Kidney capillary endothelial cell (primary cell): ENCODE measurements at regions not wholly inside any gene's neighbourhood (a gene's known extent, or its start where the extent isn't known, plus 50 kb on each side); places are given as distances from the start of the nearest gene placed in this dataset.
"Not testable (repeated sequence)": the region's sequence is repeated elsewhere in the genome, so short reads cannot be mapped to it uniquely, and the experiment has no call there.

Experiments used
- DNase-seq: peaks from one replicate; pipeline ENCODE4 v3.0.0-alpha.2; 2018; ENCODE audit warnings: low spot score

DNA sequence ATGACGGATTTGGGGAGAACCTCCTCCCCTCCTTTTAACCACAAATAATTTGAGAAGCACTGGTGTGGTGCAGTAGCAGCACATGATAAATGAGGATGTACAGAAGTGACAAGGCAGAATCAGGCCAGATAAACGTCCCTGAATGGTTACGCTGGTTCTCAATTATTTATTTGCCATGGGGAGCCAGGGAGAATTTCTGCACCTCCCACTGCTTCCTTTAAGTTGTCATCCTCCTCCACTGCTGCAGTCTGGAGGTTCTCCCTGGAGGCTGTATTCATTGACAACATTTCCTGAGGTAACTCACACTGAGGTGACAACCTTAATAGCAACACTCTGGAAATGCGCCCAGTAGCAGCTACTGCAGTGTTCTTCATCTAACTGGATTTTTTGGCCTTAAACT is 308.9 kb upstream of the SLITRK1 start:
- DNase-seq: no peak

DNA sequence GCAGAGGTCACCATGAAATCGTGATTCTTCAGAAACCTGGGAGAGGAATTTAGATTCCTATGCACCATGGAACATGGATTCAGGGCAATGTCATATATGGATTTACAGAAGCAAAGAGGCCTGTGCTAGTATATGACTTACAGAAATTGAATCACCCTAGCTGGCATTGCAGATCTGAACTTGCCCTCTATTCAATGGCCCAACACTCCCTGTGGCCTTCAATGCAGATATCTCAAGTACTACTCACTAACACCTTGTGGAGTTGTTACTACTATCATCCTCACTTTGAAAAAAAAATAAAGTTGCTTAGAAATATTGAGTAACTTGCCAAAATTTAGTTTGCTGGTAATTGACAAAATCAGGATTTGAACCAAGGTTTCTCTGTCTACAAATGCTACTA is 305.4 kb upstream of the SLITRK1 start:
- DNase-seq: no peak

DNA sequence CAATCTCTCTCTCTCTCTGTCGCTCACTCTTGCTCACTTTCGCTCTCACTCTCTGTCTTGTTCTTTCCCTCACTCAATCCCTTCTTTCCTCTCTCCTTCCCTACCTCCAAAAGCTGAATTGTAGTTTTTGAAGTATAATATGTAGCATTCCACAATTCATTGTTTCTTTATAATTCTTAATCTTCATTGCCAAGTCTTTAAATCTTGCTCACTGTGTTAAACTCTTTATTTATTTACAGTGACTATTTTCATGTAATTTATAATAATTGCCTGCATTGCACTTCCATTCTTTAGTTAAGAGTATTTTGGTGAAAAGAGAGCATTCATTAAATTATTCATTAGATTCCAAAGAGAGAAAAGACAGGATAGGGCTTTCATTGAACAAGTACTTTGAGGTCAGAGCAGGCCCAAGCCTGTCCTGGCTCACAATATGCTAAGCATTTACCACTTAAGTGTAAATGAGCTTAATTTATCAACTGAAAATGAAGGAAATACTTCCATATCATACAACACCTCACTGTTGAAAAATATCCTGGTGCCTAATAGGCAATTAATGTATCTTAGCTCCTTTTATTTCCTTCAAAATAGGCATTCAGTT is 257.4 kb upstream of the SLITRK1 start:
- DNase-seq: no peak

DNA sequence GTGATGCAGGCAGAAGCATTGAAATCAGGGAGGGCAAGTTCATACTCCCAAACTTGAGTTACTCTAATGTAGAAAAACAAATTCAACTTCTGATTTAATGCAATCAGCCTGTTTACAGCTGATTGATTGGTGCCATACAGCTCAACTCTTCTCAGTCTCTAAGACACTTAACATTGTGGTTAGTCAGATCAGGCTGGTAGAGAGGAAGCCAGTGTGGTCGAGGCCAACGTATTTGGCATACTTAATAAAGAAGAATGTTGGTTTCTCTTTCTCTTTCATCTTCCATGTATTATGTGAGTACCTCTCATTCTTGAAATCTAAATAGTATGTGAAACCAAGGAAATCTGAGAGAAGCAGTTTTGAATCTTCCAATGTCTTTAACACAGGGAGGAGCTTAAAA is 255.0 kb upstream of the SLITRK1 start:
- no peak for DNase-seq

DNA sequence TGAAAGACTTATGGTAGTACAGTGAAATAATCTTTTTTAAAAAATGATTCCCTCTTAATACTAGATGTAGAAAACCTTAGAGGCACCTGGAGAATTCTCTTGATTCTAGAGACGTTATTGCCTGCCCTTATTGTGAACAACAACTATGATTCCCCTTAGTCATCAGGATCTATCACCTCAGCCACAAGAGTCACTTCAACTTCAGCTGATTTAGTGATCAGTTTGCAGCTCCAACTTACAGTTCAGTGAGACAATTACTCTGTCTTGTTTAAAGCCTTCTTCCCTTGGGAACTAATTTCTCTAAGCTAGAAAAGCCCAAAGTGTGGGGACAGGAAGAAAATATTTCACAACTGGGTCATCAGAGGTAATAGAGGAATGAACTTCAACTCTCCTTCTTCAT is 254.3 kb upstream of the SLITRK1 start:
- DNase-seq: no peak

DNA sequence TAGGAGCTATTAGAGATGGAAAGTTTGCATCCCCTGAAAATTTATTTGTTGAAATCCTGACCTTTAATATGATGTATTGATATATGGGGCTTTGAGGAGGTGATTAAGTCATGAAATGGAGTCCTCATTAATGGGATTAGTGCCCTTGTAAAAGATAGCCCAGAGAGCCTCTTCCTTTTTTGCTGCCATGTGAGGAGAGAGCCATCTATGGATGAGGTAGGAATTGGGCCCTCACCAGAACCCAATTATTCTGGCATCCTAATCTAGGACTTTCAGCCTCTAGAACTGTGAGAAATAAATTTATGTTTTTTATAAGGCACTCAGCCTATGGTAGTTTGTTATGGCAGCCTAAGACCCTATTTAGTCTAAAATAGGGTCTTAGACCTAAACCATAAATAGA is 250.2 kb upstream of the SLITRK1 start:
- DNase-seq: no peak

DNA sequence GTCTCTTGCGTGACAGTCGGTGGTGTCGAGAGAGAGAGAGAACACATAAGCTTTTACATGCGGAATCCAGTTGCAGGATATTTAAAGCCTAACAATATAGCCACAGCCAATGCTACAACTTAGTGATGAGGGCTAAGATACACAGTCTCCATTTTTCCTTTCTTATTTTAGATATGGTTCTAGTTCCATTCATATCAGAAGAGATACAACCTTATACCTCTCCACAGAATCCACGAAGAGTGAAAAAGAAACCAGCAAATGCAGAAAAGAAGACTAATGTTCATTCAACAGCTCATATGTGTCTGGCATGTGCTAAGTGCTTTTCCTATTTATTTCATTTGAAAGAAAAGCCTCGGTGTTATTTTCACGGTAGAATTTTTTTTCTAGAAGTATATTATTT is 249.0 kb upstream of the SLITRK1 start:
- no peak for DNase-seq

DNA sequence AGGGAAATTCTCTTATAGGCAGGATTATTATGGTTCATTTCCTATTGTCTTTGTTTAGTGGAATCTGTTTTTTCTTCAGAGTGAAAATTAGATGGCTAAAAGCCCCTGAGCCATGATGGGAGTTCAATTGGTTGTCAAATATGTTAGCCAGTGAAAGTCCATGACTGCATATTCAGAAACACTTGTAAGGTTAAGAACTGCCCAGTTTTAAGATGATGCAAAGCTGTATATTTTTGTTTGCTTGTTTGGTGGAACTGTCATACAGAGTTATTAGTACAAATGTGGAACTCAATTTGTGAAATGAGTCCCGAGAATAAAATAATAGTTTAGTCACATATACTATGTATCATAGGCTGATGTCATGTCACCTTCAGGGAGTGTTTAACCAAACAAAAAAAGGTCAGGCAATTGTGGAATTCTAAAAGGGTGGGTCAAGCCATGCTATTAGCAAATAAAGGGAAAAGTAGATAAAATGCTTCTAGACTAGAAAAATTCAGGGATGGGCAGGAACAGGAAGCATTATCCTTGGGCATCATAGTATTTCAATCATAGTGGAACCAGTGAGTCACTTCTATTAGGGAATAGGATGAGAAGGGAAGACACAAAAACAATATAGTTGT is 248.3 kb upstream of the SLITRK1 start:
- DNase-seq: no peak

DNA sequence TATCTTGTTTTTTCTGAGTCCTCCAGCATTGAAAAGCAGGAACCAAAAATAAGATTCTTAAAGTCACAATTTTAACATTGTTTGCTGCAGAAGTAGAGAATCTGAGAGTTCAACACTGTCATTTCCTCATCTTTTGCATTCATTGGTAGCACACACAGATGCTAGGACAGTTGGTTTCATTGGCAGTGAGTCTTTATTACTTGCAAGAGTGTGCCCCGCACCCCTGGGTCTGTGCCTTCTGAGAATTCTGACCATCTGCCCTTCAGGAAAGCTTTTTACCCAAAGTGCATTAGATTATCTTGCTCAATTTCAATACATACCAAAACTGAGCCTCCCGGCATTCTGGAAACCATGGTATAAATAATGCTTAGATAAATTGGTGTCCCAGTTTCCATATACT is 247.7 kb upstream of the SLITRK1 start:
- no peak for DNase-seq

DNA sequence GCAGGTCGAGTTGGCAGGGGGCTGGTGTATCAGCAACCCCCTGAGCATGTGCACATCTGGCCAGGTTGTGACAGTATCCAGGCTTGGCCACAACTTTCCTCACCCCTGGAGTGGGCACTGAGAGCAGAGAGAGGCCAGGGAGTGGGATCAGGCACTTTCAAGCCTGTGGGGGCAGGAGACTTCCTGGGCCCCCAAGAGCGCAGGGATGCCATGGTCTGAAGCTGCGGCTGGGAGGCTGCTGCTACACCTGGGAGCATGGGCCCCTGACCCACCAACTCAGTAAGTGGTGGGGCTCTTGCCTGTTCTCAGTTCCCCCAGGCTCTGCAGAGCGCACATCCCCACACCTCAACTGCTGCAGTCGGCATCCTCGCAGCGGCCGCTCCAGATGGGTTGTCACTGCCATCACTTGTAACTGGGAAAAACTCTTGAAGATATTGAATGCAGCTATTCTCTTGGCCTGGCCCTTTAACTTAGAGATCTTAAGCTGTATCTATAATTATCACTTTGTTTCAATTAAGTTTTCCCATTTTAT is 245.4 kb upstream of the SLITRK1 start:
- DNase-seq: no peak

DNA sequence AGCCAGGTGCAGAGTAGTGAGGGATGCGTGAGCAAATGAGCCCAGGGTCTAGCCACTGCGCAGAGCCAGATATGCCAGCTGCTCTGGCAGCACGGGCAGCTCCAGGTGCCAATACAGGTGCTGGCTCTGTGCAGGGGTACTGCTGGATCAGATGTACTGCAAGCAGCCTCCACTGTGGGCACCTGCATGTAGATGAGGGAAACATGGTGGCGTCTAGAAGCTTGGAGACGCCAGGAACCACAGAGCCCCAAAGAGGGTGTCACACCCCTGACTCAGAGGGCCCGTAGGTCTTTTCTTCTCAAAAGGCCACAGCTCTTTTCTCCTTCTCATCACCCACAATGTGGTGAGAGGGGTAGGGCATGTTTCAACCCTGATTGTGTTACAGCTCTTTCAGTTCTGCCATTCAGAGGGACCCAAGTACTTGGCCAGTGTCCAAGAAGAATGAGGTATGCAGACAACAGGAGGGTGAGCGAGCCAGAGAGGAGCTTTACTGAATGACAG is 244.4 kb upstream of the SLITRK1 start:
- DNase-seq: no peak

DNA sequence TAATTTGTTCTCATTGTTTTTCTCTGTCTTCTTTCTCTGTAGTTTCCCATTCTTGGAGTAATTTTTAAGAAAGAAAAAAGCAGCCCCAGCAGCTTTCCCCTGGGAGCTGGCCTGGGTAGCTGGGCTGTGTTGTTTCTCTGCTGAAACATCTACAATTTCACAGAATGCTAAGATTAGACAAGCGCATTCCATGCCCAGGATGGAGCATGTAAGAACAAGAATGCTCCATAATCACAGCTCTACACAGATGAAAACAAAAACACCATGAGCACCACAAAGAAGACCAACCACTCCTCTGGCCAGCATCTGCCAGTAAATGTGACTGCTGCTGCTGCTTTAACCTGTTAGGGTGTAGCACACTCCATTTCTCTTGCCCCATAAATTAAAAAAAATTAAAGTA is 239.2 kb upstream of the SLITRK1 start:
- no peak for DNase-seq

DNA sequence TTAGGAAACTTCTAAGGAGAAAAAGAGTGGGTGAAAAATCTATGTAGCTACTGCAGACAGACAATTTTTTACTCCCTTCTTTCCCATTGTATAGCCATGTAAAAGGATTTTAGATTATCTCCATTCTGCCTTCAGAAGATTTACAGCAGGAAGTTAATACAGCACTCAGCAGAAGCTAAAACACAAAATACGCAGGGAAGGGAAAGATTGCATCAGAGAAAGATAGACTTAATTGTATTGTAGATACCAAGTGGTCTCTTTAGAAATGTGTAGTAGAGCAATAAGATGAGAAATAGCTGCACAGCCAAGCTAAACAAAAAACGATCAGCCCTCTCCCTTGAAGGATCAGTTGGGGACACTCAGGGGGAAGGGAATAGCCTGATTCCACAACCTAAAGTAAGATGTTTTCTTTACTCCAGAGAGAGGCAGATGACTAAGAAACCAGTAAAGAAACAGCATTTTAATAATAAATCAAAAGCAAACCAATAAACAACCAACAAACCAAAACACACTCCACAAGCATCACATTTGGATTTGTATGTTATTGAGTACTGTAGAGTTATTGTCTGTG is 236.7 kb upstream of the SLITRK1 start:
- DNase-seq: no peak

DNA sequence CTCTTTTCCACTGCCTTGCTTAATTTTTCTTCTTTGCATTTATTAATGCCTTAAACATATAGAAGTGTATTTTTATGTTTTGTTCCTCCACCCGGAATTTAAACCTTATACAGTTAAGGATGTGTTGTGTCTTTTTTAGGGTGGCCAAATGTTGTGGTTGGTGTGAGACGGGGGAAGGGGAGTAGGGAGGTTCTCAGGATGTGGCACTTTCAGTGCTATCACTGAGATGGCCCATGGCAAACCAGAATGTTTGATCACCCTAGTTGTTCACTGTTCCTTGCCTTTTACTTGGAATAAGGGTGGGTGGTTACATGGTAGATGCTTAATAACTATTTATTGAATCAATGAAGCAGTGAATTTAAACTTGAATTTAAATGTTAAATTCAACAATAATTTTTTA is 216.0 kb upstream of the SLITRK1 start:
- DNase-seq: no peak

DNA sequence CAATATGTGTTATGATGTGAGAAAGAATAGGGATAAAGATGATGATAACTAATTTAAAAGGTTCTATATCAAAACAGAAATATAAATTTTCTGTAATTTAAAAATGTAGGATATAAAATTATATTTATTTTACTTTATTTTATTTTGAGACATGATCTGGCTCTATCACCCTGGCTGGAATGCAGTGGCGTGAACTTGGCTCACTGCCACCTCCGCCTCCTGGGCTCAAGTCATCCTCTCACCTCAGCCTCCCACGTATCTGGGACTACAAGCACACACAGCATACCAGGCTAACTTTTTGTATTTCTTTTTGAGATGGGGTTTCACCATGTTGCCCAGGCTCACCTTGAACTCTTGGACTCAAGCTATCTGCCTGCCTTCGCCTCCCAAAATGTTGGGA is 214.9 kb upstream of the SLITRK1 start:
- DNase-seq: no peak

DNA sequence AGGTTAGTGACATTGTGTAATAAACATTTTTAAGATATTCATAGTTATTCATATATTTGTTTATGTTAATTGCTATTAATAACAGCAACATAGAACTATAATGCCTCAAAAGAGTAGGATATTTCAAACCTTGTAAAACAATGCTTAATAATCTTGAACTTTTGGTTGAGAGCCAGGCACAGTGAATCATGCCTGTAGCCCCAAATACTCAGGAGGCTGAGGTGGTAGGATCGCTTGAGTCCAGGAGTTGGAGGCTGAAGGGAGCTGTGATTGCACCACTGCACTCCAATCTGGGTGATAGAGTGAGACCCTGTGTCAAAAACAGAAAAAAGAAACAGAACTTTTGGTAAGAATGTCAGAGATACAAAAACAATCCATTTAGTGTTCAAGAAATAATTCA is 213.9 kb upstream of the SLITRK1 start:
- DNase-seq: no peak

DNA sequence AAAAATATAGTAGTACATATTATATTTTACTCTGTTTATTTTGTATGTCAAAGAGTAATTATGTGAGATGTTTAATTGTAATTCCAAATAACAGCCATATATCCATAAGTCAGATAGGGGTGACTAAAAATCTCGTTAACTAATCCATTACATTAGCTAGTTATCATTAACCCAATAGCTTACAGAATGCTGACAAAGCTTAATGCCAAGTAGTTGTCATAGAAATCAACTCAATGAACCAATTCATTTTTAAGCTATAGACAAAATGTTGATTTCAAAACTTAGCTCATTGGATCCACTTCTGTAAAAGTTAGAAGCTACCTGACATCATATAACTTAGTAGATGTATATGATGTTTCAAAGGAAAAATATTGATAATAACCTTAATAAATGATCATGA is 206.7 kb upstream of the SLITRK1 start:
- no peak for DNase-seq

DNA sequence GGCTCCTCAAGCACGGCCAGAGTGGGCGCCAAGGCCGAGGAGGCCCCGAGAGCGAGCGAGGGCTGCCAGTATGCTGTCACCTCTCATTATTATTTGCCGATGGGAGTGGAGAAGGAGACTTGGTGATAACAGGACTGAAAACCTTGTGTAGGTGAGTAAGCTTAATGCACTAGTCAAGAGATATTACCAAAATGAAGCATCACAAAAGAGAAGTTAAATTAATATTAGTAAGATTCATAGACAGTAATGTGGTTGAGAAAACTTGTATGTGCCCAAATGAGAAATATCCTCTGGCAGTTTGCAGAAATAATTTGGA is 204.5 kb upstream of the SLITRK1 start:
- no peak for DNase-seq

DNA sequence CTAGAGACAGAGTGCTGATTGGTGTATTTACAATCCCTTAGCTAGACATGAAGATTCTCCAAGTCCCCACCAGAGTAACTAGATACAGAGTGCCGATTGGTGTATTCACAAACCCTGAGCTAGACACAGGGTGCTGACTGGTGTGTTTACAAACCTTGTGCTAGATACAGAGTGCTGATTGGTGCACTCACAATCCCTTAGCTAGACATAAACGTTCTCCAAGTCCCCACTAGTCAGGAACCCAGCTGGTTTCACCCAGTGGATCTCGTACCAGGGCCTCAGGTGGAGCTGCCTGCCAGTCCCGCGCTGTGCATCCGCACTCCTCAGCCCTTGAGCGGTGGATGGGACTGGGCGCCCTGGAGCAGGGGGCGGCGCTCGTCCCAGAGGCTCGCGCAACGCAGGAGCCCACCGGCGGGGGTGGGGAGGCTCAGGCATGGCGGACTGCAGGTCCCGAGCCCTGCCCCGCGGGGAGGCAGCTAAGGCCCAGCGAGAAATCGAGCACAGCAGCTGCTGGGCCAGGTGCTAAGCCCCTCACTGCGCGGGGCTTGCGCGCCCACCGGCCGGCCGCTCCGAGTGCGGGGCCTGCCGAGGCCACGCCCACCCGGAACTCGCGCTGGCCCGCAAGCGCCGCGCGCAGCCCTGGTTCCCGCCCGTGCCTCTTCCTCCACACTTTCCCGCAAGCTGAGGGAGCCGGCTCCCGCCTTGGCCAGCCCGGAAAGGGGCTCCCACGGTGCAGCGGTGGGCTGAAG is 204.0 kb upstream of the SLITRK1 start:
- not testable (repeated sequence) for DNase-seq

DNA sequence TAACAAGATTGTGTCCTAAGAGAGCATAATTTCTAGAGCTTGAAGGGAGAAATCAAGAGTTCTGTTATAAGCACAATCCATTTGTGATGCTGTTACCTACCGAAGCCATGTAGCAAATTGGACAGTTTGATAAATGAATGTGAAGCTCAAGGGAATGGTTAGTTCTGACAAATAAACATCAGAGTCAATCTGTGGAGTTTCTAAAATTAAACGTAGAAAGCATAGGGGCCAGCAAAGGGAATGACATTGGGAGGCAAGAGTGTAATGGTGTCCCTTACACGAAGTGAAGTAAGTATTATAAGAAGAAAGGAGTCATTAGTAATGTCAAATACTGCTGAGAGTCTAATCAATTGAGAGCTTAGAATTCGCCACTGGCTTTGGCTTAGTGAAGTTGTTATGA is 200.2 kb upstream of the SLITRK1 start:
- no peak for DNase-seq

DNA sequence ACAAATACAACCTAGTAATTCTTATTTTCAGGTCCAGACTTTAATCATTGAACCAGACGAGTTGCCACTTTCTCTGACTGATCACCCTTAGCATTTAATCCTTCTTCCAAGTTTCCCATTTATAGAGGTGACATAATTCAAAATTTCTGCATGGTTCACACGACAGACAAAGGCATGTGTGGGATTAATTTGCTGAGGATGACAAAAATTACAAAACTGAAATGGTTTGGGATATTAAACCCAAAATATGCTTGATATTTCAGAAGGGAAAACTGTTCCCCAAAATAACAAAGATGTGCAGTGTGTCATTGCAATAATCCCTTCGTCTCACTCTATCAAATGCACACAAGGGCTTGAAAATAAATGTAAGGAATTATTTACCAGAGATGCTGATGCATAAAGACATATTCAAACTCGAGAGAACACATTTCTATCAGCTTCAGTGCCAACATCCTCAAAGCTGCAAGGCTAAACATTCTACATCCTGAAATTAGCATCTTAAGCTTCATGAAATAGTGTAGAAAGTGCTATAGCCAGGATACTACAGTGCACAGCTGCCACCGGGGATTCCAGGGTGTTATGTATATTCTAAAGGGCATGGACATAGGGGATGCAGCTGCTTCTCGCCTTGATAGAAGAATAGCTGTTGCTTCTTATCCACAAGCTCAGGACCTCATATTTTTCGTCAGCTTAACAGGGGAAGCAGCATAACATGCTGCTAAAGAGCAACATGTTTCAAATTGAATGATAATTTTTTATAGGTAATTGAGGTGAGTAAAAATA is 198.7 kb upstream of the SLITRK1 start:
- no peak for DNase-seq

DNA sequence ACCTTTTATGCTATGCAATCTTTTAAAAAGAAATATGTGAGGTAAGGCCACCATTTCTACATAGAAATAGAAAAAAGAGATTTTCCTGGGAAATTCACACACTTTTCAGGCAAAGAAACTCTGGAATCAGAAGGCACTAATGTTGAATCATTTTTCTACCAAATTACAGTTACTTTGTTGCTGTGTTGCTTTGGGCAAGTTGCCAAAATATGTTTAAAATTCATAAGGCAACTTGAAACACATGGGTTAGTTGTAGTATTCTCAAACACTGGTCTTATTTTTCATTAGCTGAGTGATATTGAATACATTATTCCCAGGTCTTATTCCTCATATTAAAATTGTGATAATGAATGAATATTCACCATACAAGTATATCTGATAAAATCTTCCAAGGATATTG is 195.0 kb upstream of the SLITRK1 start:
- DNase-seq: no peak
